Heart right ventricle (tissue), 16 donors: ENCODE measurements at regions not wholly inside any gene's neighbourhood (a gene's known extent, or its start where the extent isn't known, plus 50 kb on each side); places are given as distances from the start of the nearest gene placed in this dataset.

Source experiments
- ATAC-seq, 8 donors: fragments of 200-7000 bp; cut with Tn5 transposase; one replicate each; pipeline ENCODE4 v1.9.1; 2020; ENCODE audit warnings: mild to moderate bottlenecking in 8 of 8, moderate library complexity in 8 of 8, moderate number of reproducible peaks in 1 of 8
- DNase-seq, 2 donors: peaks; one replicate each; pipeline ENCODE4 v3.0.0-alpha.2; 2020
- H3K27ac ChIP-seq, 10 donors: fragments of 200-600 bp; sonication (generic) in 2 of 10; one replicate each; pipeline versions ENCODE4 v1.5.0 to v1.8.0; 2020 to 2022; ENCODE audit warnings: mild to moderate bottlenecking in 3 of 10
- H3K27me3 ChIP-seq, 7 donors: fragments of 200-600 bp; one replicate each; pipeline ENCODE4 v1.8.0; 2021 to 2022; ENCODE audit warnings: mild to moderate bottlenecking in 2 of 7
- H3K36me3 ChIP-seq, 9 donors: fragments of 200-600 bp; sonication (generic) in 1 of 9; one replicate each; pipeline versions ENCODE4 v1.5.0 to v1.8.0; 2020 to 2022; ENCODE audit warnings: mild to moderate bottlenecking in 2 of 9
- H3K4me1 ChIP-seq, 9 donors: fragments of 200-600 bp; sonication (generic) in 1 of 9; one replicate each; pipeline versions ENCODE4 v1.5.0 to v1.8.0; 2020 to 2022; ENCODE audit warnings: mild to moderate bottlenecking in 4 of 9
- H3K4me3 ChIP-seq, 10 donors: fragments of 200-600 bp; sonication (generic) in 2 of 10; one replicate each; pipeline versions ENCODE4 v1.5.0 to v1.8.0; 2020 to 2022; ENCODE audit warnings: mild to moderate bottlenecking in 7 of 10, moderate library complexity in 2 of 10
- H3K9me3 ChIP-seq, 11 donors: fragments of 200-600 bp in 10 of 11; sonication (generic) in 2 of 11; one replicate each; pipeline versions ENCODE4 v1.5.0 to v1.8.0; 2013 to 2022; ENCODE audit warnings: mild to moderate bottlenecking in 2 of 11, control low read depth in 1 of 11, moderate library complexity in 1 of 11
- WGBS, 2 donors: extraction: QIAGEN DNeasy Blood & Tissue Kit; methylation state at CpG; one replicate each; pipeline ENCODE4 v1.1.7; 2013; ENCODE audit warnings: inconsistent platforms in 1 of 2; 5-methylcytosine and 5-hydroxymethylcytosine counted together
- intact Hi-C, 10 donors: fragments of 100-400 bp; cut with DNase I; formaldehyde crosslinking; loops; one replicate each; pipeline versions ENCODE4 v1.11.1 to v1.14.2; 2022
- TF ChIP-seq, protein P1 (sequence below), 9 donors: fragments of 200-600 bp; sonication (generic) in 2 of 9; IDR thresholded peaks; one replicate each; pipeline versions ENCODE4 v1.5.0 to v1.8.0; 2021 to 2022; ENCODE audit warnings: antibody characterized with exemption in 9 of 9, mild to moderate bottlenecking in 5 of 9, moderate library complexity in 1 of 9
- donor health status: Arrhythmogenic right ventricular cardiomyopathy.
- donor health status: ischemic (EF 13 %, LVEDD 7.1; RV severe dilation, severe dysfunction).
- donor health status: healthy with polysubstance abuse.
- donor health status: DM: no; HTN: yes; CAD: no.
- donor health status: DM: no; HTN: no; CAD: no.
- donor health status: ischemic (EF 25% LVEDD 6.9; RV normal size, moderate dysfunction).
- donor health status: ischemic (EF 25% LVEDD 5.7; RV mildly dilated, moderate dysfunction).
- donor health status: healthy.
- donor health status: DM: yes; HTN: yes; CAD: no.
- donor health status: Ischemic cardiomyopathy.
- donor health status: ischemic (EF 35%, LVEDD 5.7; RV mildly dilated, moderate dysfunction).
- donor health status: nonischemic (EF 11% LVEDD 7.7; RV severe dilation, severe dysfunction).
- donor health status: DM: yes; HTN: yes; CAD: no.
- donor health status: PGD.
- donor health status: ischemic (EF 29% LVEDD 5.4; RV normal size, mild dysfunction).
- donor health status: nonischemic (EF 23%, LVEDD 6.1; RV moderate dilation, normal function).

DNA sequence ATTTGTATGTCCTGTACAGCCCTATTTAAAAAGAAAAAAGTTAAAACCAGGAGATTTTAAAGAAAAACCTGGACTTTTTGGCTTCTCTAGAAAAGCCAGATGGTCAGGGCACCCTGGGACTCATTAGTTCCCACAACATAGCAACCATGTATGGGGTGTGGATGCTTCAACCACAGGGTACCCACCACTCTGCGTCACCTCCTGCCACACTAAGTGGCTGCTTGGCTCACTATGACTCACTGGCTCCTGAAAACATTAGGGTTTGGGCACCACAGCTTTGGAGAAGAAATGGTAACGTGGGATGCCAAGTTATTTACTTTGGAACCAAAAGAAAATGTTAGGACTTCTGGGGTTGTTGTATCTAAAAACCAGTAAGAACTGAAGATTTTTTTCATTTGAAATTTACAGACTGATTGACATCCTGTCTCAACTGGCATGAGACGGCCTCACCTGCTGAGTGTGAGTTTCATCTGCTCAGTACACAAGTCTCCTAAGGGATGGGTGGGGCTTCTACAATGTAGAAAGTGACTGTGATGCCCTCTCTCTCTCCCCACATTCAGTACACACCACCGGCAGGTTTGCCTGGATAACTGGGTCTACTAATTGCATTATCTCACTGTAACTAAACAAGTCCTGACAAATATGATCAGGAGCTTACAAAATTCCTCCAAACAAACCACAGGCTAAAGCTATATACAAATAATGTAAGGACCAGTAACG is 103.9 kb downstream of the ESM1 start:
- Histone ChIP-seq H3K36me3 (no peaks in the 10 kb centered on the region), H3K27me3 (peaks cover 0 to 48% (median 21%) of the 10 kb centered on the region in 7 donors), H3K4me1 (peaks cover 0 to 11% (median 7%) of the 10 kb centered on the region in 9 donors), H3K4me3 (no peak overlapping the region), H3K27ac (no peak overlapping the region), H3K9me3 (peaks cover 0 to 3% (median 0%) of the 10 kb centered on the region in 11 donors)
- no peak for ATAC-seq
- TF ChIP-seq, protein P1, sequence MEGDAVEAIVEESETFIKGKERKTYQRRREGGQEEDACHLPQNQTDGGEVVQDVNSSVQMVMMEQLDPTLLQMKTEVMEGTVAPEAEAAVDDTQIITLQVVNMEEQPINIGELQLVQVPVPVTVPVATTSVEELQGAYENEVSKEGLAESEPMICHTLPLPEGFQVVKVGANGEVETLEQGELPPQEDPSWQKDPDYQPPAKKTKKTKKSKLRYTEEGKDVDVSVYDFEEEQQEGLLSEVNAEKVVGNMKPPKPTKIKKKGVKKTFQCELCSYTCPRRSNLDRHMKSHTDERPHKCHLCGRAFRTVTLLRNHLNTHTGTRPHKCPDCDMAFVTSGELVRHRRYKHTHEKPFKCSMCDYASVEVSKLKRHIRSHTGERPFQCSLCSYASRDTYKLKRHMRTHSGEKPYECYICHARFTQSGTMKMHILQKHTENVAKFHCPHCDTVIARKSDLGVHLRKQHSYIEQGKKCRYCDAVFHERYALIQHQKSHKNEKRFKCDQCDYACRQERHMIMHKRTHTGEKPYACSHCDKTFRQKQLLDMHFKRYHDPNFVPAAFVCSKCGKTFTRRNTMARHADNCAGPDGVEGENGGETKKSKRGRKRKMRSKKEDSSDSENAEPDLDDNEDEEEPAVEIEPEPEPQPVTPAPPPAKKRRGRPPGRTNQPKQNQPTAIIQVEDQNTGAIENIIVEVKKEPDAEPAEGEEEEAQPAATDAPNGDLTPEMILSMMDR (IDR thresholded peaks at IDR 0.05), result no peak
- DNase-seq, result no peak
- WGBS, 2 donors, result 88 to 91% methylated on average over 5 of the region's 5 CpGs
- intact Hi-C loops, result loop anchor here in 1 of 10 donors (10.0 kb wide), 1 partner anchor 637 kb away; no protein-coding TSS in a partner anchor

- H3K27ac ChIP-seq, result no peak overlapping the region
- 87 to 91% methylated on average over 2 of the region's 2 CpGs for WGBS, 2 donors
- no peak for ATAC-seq
These were observed 108.4 kb downstream of the ESM1 start for GRCh38 chr5:54876976-54877375.

GRCh38 chr5:54876556-54876955 is 108.8 kb downstream of the ESM1 start:
- Histone ChIP-seq H3K9me3 (peaks cover 0 to 3% (median 0%) of the 10 kb centered on the region in 11 donors), H3K27ac (no peak overlapping the region), H3K36me3 (no peaks in the 10 kb centered on the region), H3K27me3 (peaks cover 0 to 2% (median 0%) of the 10 kb centered on the region in 7 donors), H3K4me1 (peaks cover 0 to 18% (median 7%) of the 10 kb centered on the region in 9 donors), H3K4me3 (no peak overlapping the region)
- intact Hi-C loops, result loop anchor here in 1 of 10 donors (10.0 kb wide), 1 partner anchor 632 kb away; no protein-coding TSS in a partner anchor
- ATAC-seq (no peak), DNase-seq (no peak)
- 70% methylated on average over 6 of the region's 6 CpGs for WGBS, 2 donors
- TF ChIP-seq, protein P1 (IDR thresholded peaks at IDR 0.05), result no peak

More at GRCh38 chr5:54876976-54877375, 108.4 kb downstream of the ESM1 start:
- H3K9me3 ChIP-seq, result peaks cover 0 to 3% (median 0%) of the 10 kb centered on the region in 11 donors
- H3K4me3 ChIP-seq, result no peak overlapping the region
- H3K27me3 ChIP-seq, result peaks cover 0 to 6% (median 0%) of the 10 kb centered on the region in 7 donors
- TF ChIP-seq, protein P1 (IDR thresholded peaks at IDR 0.05), result no peak
- DNase-seq, result no peak
- intact Hi-C loops, result loop anchor here in 1 of 10 donors (10.0 kb wide), 1 partner anchor 632 kb away; no protein-coding TSS in a partner anchor
- H3K4me1 ChIP-seq, result peaks cover 0 to 18% (median 7%) of the 10 kb centered on the region in 9 donors
- no peaks in the 10 kb centered on the region for H3K36me3 ChIP-seq

GRCh38 chr5:54874337-54875021 is 110.9 kb downstream of the ESM1 start:
- Histone ChIP-seq H3K4me3 (no peak overlapping the region), H3K4me1 (peaks cover 0 to 18% (median 7%) of the 10 kb centered on the region in 9 donors), H3K36me3 (no peaks in the 10 kb centered on the region), H3K9me3 (no peaks in the 10 kb centered on the region), H3K27ac (no peak overlapping the region), H3K27me3 (no peaks in the 10 kb centered on the region)
- WGBS, 2 donors, result 41 to 53% methylated on average over 7 of the region's 7 CpGs
- DNase-seq (no peak), ATAC-seq (peak in 2 of 8 donors; percentile 21 to 68)
- intact Hi-C loops, result loop anchor here in 1 of 10 donors (10.0 kb wide), 1 partner anchor 630 kb away; no protein-coding TSS in a partner anchor
- TF ChIP-seq, protein P1 (IDR thresholded peaks at IDR 0.05), result no peak
